ENCODE measurements at regions not wholly inside any gene's neighbourhood (a gene's known extent, or its start where the extent isn't known, plus 50 kb on each side); places are given as distances from the start of the nearest gene placed in this dataset.

GRCh38 chr5:5677738-5678137 is 255.3 kb downstream of the ICE1 start:
- Histone ChIP-seq H3K4me2 (ENCODE audit: insufficient read depth, low read length) (no peak overlapping the region), H3K9me3 (ENCODE audit: low read depth, low read length) (peaks cover 5% of the 10 kb centered on the region), H3K4me1 (ENCODE audit: insufficient read depth, low read length) (no peaks in the 10 kb centered on the region), H3K27ac (ENCODE audit: low read depth, low read length) (no peak overlapping the region), H3K36me3 (ENCODE audit: insufficient read depth, low read length) (no peaks in the 10 kb centered on the region), H4K20me1 (ENCODE audit: insufficient read depth, low read length) (no peaks in the 10 kb centered on the region), H3K27me3 (ENCODE audit: insufficient read depth, low read length) (no peaks in the 10 kb centered on the region), H3K79me2 (ENCODE audit: insufficient read depth, low read length) (no peaks in the 10 kb centered on the region), H2AFZ (ENCODE audit: low read length) (no peak overlapping the region), H3K4me3 (ENCODE audit: insufficient read depth, low read length) (no peak overlapping the region)
- no peak for TF ChIP-seq CTCF (IDR thresholded peaks at IDR 0.05; ENCODE audit: extremely low read depth, low read depth, low read length)
- no peak for DNase-seq (ENCODE audit: insufficient read length, low spot score, missing footprints)

- Histone ChIP-seq H2AFZ (ENCODE audit: low read length) (no peak overlapping the region), H3K79me2 (ENCODE audit: insufficient read depth, low read length) (no peaks in the 10 kb centered on the region), H3K4me3 (ENCODE audit: insufficient read depth, low read length) (no peak overlapping the region), H3K27me3 (ENCODE audit: insufficient read depth, low read length) (no peaks in the 10 kb centered on the region), H4K20me1 (ENCODE audit: insufficient read depth, low read length) (no peaks in the 10 kb centered on the region), H3K9me3 (ENCODE audit: low read depth, low read length) (peaks cover 5% of the 10 kb centered on the region), H3K27ac (ENCODE audit: low read depth, low read length) (no peak overlapping the region), H3K36me3 (ENCODE audit: insufficient read depth, low read length) (no peaks in the 10 kb centered on the region), H3K4me2 (ENCODE audit: insufficient read depth, low read length) (no peak overlapping the region), H3K4me1 (ENCODE audit: insufficient read depth, low read length) (no peaks in the 10 kb centered on the region)
- DNase-seq (ENCODE audit: insufficient read length, low spot score, missing footprints): no peak
- no peak for TF ChIP-seq CTCF (IDR thresholded peaks at IDR 0.05; ENCODE audit: extremely low read depth, low read depth, low read length)
Measured at GRCh38 chr5:5676218-5676617, 253.7 kb downstream of the ICE1 start.

GRCh38 chr5:5675511-5675910 is 253.0 kb downstream of the ICE1 start:
- no peak for TF ChIP-seq CTCF (IDR thresholded peaks at IDR 0.05; ENCODE audit: extremely low read depth, low read depth, low read length)
- Histone ChIP-seq H3K27ac (ENCODE audit: low read depth, low read length) (no peak overlapping the region), H4K20me1 (ENCODE audit: insufficient read depth, low read length) (no peaks in the 10 kb centered on the region), H2AFZ (ENCODE audit: low read length) (no peak overlapping the region), H3K36me3 (ENCODE audit: insufficient read depth, low read length) (no peaks in the 10 kb centered on the region), H3K79me2 (ENCODE audit: insufficient read depth, low read length) (no peaks in the 10 kb centered on the region), H3K4me1 (ENCODE audit: insufficient read depth, low read length) (no peaks in the 10 kb centered on the region), H3K27me3 (ENCODE audit: insufficient read depth, low read length) (no peaks in the 10 kb centered on the region), H3K4me2 (ENCODE audit: insufficient read depth, low read length) (no peak overlapping the region), H3K4me3 (ENCODE audit: insufficient read depth, low read length) (no peak overlapping the region), H3K9me3 (ENCODE audit: low read depth, low read length) (peaks cover 5% of the 10 kb centered on the region)
- DNase-seq (ENCODE audit: insufficient read length, low spot score, missing footprints): no peak

- TF ChIP-seq CTCF (IDR thresholded peaks at IDR 0.05; ENCODE audit: extremely low read depth, low read depth, low read length): no peak
- H3K27me3 ChIP-seq (ENCODE audit: insufficient read depth, low read length): no peaks in the 10 kb centered on the region
- no peak overlapping the region for H2AFZ ChIP-seq (ENCODE audit: low read length)
- no peaks in the 10 kb centered on the region for H3K79me2 ChIP-seq (ENCODE audit: insufficient read depth, low read length)
- no peak overlapping the region for H3K27ac ChIP-seq (ENCODE audit: low read depth, low read length)
- no peaks in the 10 kb centered on the region for H3K36me3 ChIP-seq (ENCODE audit: insufficient read depth, low read length)
- H3K9me3 ChIP-seq (ENCODE audit: low read depth, low read length): no peaks in the 10 kb centered on the region
- no peaks in the 10 kb centered on the region for H3K4me1 ChIP-seq (ENCODE audit: insufficient read depth, low read length)
- no peak overlapping the region for H3K4me3 ChIP-seq (ENCODE audit: insufficient read depth, low read length)
- no peak overlapping the region for H3K4me2 ChIP-seq (ENCODE audit: insufficient read depth, low read length)
- no peaks in the 10 kb centered on the region for H4K20me1 ChIP-seq (ENCODE audit: insufficient read depth, low read length)
- DNase-seq (ENCODE audit: insufficient read length, low spot score, missing footprints): no peak
Measured at GRCh38 chr5:5671823-5672222, 249.3 kb downstream of the ICE1 start.
